ENCODE measurements at regions not wholly inside any gene's neighbourhood (a gene's known extent, or its start where the extent isn't known, plus 50 kb on each side); places are given as distances from the start of the nearest gene placed in this dataset.
"Not testable (repeated sequence)": the region's sequence is repeated elsewhere in the genome, so short reads cannot be mapped to it uniquely, and the experiment has no call there.

DNA sequence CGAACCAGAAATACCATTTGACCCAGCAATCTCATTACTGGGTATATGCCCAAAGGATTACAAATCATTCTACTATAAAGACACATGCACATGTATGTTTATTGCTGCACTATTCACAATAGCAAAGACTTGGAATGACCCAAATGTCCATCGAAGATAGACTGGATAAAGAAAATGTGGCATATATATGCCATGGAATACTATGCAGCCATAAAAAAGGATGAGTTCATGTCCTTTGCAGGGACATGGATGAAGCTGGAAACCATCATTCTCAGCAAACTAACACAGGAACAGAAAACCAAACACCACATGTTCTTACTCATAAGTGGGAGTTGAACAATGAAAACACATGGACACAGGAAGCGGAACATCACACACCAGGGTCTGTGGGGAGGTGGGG lies 124.5 kb downstream of the CHIC2 start:
- POLR2A ChIA-PET; H3K27me3 ChIP-seq (ENCODE audit: insufficient read depth); H3K9me3 ChIP-seq; H3K79me2 ChIP-seq (ENCODE audit: insufficient read depth); H3K9ac ChIP-seq; H3K36me3 ChIP-seq (replicated peaks in 1 of 2; ENCODE audit: control insufficient read depth in 1 of 2, insufficient read depth in 2 of 2, low read length in 1 of 2); DNase-seq; H4K20me1 ChIP-seq (ENCODE audit: insufficient read depth); CTCF ChIA-PET; H3K9me2 ChIP-seq; H3K4me2 ChIP-seq; H3K4me3 ChIP-seq (ENCODE audit: low read depth in 2 of 2, low read length in 1 of 2); H2AFZ ChIP-seq (ENCODE audit: low read depth); H3K27ac ChIP-seq (ENCODE audit: low read depth in 2 of 2, low read length in 1 of 2): not testable (repeated sequence)
- Histone ChIP-seq H3F3A (replicated peaks; ENCODE audit: insufficient read depth) (peaks cover 52% of the 10 kb centered on the region), H3K4me1 (ENCODE audit: control insufficient read depth in 1 of 2, insufficient read depth in 2 of 2, low read depth in 1 of 2, low read length in 1 of 2) (peaks cover 0 to 25% of the 10 kb centered on the region in 2 experiments; a peak in 1 of 4 replicates)
- 81% methylated on average over 3 of the region's 3 CpGs for WGBS (ENCODE audit: low lambda C conversion rate)

DNA sequence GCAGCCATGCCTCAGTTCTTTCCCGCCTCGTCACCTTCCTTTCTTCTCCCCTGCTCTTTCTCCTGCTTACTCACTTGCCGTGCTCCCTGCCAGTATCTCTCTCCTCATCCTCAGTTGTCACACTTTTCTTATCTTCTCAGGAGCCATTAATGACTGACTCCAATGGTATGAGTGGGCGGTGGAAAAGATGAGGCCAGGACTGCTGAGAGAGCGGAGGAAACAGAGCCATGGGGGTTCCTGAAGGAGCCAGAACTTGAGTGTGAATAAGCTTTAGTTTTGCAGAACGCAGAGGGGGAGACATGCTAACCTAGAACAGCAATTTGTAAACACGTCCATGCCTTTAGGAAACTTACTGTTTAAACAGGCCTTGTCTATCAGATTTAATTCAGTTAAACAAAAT lies 126.5 kb downstream of the CHIC2 start:
- Histone ChIP-seq H3K9me2 (no peaks in the 10 kb centered on the region), H3K27ac (ENCODE audit: low read depth in 2 of 2, low read length in 1 of 2) (peak overlapping the region in 1 of 2 experiments; percentile 58; a peak in 2 of 4 replicates), H3K79me2 (ENCODE audit: insufficient read depth) (no peaks in the 10 kb centered on the region), H4K20me1 (ENCODE audit: insufficient read depth) (no peaks in the 10 kb centered on the region), H3K4me2 (0 out of 2 replicates have a peak overlapping the region, but pooled peaks have one; percentile 1), H3K9me3 (no peaks in the 10 kb centered on the region; the same call in 1 of the 2 replicates), H3K9ac (no peak overlapping the region), H2AFZ (ENCODE audit: low read depth) (peak overlapping the region; percentile 49; the same call in 1 of the 2 replicates), H3K4me1 (ENCODE audit: control insufficient read depth in 1 of 2, insufficient read depth in 2 of 2, low read depth in 1 of 2, low read length in 1 of 2) (peaks cover 0 to 14% of the 10 kb centered on the region in 2 experiments; a peak in 1 of 4 replicates), H3K36me3 (replicated peaks in 1 of 2; ENCODE audit: control insufficient read depth in 1 of 2, insufficient read depth in 2 of 2, low read length in 1 of 2) (no peaks in the 10 kb centered on the region), H3F3A (replicated peaks; ENCODE audit: insufficient read depth) (peaks cover 39% of the 10 kb centered on the region), H3K4me3 (ENCODE audit: low read depth in 2 of 2, low read length in 1 of 2) (no peak overlapping the region), H3K27me3 (ENCODE audit: insufficient read depth) (no peaks in the 10 kb centered on the region)
- TF ChIP-seq EP300 (IDR thresholded peaks at IDR 0.05; ENCODE audit: borderline replicate concordance in 1 of 2, low read depth in 1 of 2, low read length in 1 of 2) (peak in 1 of 2 experiments; percentile 66; a peak in 1 of 4 replicates), RCOR1 (IDR thresholded peaks at IDR 0.05; ENCODE audit: low read length) (no peak), JUND (IDR thresholded peaks at IDR 0.05) (peak; percentile 69; the same call in 1 of the 2 replicates), FOSL2 (IDR thresholded peaks at IDR 0.05; ENCODE audit: borderline replicate concordance, low read depth) (peak; percentile 50; the same call in 1 of the 2 replicates), TCF12 (IDR thresholded peaks at IDR 0.05) (peak; percentile 50; the same call in 1 of the 2 replicates), RFX5 (IDR thresholded peaks at IDR 0.05; ENCODE audit: low read length) (no peak), NFIC (IDR thresholded peaks at IDR 0.05; ENCODE audit: borderline replicate concordance) (peak; percentile 42; the same call in 1 of the 2 replicates), TEAD4 (IDR thresholded peaks at IDR 0.05; ENCODE audit: borderline replicate concordance, insufficient read depth) (peak; percentile 21; the same call in 1 of the 2 replicates)
- TF ChIP-seq, protein P1, sequence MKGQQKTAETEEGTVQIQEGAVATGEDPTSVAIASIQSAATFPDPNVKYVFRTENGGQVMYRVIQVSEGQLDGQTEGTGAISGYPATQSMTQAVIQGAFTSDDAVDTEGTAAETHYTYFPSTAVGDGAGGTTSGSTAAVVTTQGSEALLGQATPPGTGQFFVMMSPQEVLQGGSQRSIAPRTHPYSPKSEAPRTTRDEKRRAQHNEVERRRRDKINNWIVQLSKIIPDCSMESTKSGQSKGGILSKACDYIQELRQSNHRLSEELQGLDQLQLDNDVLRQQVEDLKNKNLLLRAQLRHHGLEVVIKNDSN (IDR thresholded peaks at IDR 0.05; ENCODE audit: borderline replicate concordance, low read depth): no peak
- TF ChIP-seq, protein P2, sequence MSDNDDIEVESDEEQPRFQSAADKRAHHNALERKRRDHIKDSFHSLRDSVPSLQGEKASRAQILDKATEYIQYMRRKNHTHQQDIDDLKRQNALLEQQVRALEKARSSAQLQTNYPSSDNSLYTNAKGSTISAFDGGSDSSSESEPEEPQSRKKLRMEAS (IDR thresholded peaks at IDR 0.05; ENCODE audit: low read depth): 0 out of 2 replicates have a peak, but pooled peaks have one; percentile 37
- TF ChIP-seq, protein P3, sequence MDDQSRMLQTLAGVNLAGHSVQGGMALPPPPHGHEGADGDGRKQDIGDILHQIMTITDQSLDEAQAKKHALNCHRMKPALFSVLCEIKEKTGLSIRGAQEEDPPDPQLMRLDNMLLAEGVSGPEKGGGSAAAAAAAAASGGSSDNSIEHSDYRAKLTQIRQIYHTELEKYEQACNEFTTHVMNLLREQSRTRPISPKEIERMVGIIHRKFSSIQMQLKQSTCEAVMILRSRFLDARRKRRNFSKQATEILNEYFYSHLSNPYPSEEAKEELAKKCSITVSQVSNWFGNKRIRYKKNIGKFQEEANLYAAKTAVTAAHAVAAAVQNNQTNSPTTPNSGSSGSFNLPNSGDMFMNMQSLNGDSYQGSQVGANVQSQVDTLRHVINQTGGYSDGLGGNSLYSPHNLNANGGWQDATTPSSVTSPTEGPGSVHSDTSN (IDR thresholded peaks at IDR 0.05): peak; percentile 33; the same call in 1 of the 2 replicates
- DNase-seq: no peak
- ChIA-PET POLR2A (no interaction called here), CTCF (no interaction called here)
- WGBS (ENCODE audit: low lambda C conversion rate): 46% methylated on average over 7 of the region's 7 CpGs
